Prostate gland (tissue), 2 donors: ENCODE measurements at regions not wholly inside any gene's neighbourhood (a gene's known extent, or its start where the extent isn't known, plus 50 kb on each side); places are given as distances from the start of the nearest gene placed in this dataset.

Experiments used
- DNase-seq: peaks from one replicate; pipeline ENCODE4 v3.0.0-alpha.2; 2019; ENCODE audit warnings: low spot score
- H3K27ac ChIP-seq, 2 donors: fragments of 200-600 bp; sonication (generic); 2 replicates each; pipeline ENCODE4 v1.5.1; 2017 to 2019
- H3K27me3 ChIP-seq: fragments of 200-600 bp; sonication (generic); replicated peaks from 2 replicates; pipeline ENCODE4 v1.5.1; 2019; ENCODE audit not compliant: insufficient read depth
- H3K36me3 ChIP-seq, 2 donors: fragments of 200-600 bp; sonication (generic); 1 replicate in 1 of 2; 2 replicates in 1 of 2; pipeline versions ENCODE4 v1.5.1 to v1.8.1; 2017 to 2019
- H3K4me1 ChIP-seq: fragments of 200-600 bp; sonication (generic); replicated peaks from 2 replicates; pipeline ENCODE4 v1.5.1; 2019
- H3K4me3 ChIP-seq, 2 donors: fragments of 200-600 bp; sonication (generic); 2 replicates each; pipeline ENCODE4 v1.5.1; 2017 to 2019
- H3K9me3 ChIP-seq: fragments of 200-600 bp; sonication (generic); 2 replicates; pipeline ENCODE4 v1.5.1; 2017
- CTCF ChIP-seq, 4 experiments: fragments of 200-600 bp in 2 of 4; fragments of 450-650 bp in 2 of 4; sonication (generic) in 2 of 4; IDR thresholded peaks; 1 replicate in 3 of 4; 2 replicates in 1 of 4; pipeline ENCODE4 v1.5.1; 2016 to 2019; ENCODE audit warnings: antibody characterized with exemption in 4 of 4, mild to moderate bottlenecking in 2 of 4, moderate library complexity in 2 of 4
- POLR2A ChIP-seq: fragments of 450-650 bp; IDR thresholded peaks from one replicate; pipeline ENCODE4 v1.6.1; 2016; ENCODE audit warnings: antibody characterized with exemption, mild to moderate bottlenecking
- POLR2AphosphoS5 ChIP-seq: sonication (generic); formaldehyde crosslinking; IDR thresholded peaks from one replicate; pipeline ENCODE4 v1.6.1; 2017; ENCODE audit warnings: antibody characterized with exemption
- WGBS: methylation state at CpG from one replicate; pipeline ENCODE4 v1.1.5; 2018; 5-methylcytosine and 5-hydroxymethylcytosine counted together
- intact Hi-C: fragments of 100-400 bp; cut with DNase I; formaldehyde crosslinking; loops from one replicate; pipeline ENCODE4 v1.14.2; 2022

DNA sequence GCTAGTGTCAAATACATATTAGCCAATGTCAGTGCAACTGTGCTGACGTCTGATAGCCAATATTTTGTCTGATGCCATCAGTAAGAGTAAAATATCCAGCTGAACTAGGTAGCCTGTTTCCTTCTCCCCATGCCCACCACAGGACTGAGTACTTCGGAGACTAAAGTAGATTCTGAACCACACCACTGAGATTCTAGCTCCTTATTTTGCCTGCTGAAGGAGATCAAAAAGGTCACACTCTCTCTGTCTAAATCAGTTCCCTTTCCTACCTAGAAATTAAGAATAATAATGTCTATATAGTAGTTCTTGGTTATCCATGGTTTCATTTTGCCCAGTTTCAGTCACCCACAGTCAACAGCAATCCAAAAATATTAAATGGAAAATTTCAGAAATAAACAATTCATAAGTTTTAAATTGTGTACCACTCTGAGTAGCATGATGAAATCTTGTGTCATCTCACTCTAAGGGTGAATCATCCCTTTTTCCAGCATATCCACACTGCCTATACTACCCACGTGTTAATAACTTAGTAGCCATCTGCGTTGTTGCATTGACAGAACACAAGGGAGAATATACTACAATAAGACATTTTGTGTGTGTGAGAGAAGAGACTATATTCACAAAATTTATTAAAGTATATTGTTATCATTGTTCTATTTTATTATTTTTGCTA is 1043.3 kb upstream of the PIK3C3 start:
- H3K36me3 ChIP-seq, result no peaks in the 10 kb centered on the region
- TF ChIP-seq CTCF (IDR thresholded peaks at IDR 0.05), result no peak
- TF ChIP-seq POLR2AphosphoS5, result no peak
- no peak for TF ChIP-seq POLR2A
- H3K9me3 ChIP-seq, result no peaks in the 10 kb centered on the region
- no peak overlapping the region for H3K27ac ChIP-seq
- 93% methylated on average over 4 of the region's 4 CpGs for WGBS
- no peak overlapping the region for H3K4me3 ChIP-seq
- no peaks in the 10 kb centered on the region for H3K27me3 ChIP-seq
- DNase-seq, result no peak
- H3K4me1 ChIP-seq, result no peaks in the 10 kb centered on the region
- intact Hi-C loops, result no loop called here

DNA sequence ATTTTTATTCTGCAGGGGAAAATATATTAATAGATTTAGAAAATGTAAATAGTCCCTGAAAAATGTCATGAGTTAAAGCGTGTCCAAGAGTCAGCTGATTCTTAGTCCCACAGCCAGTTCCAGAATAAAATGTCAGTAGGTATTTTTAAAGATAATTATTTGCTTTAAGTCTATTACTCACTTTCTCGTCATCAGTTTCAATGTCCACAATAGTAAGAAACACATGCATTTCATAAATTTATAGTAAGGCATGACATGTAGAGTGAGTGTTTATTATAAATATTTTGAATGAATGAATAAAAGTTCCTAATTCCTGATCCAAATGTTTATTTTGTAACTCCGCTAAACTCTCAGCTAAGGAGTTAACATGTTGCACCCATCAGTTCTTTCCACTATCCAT is 1044.0 kb upstream of the PIK3C3 start:
- Histone ChIP-seq H3K4me3 (no peak overlapping the region), H3K36me3 (no peaks in the 10 kb centered on the region), H3K9me3 (no peaks in the 10 kb centered on the region), H3K4me1 (no peaks in the 10 kb centered on the region), H3K27ac (no peak overlapping the region), H3K27me3 (no peaks in the 10 kb centered on the region)
- no peak for DNase-seq
- WGBS, result 84% methylated on average over 3 of the region's 3 CpGs
- intact Hi-C loops, result no loop called here
- no peak for TF ChIP-seq CTCF (IDR thresholded peaks at IDR 0.05)

DNA sequence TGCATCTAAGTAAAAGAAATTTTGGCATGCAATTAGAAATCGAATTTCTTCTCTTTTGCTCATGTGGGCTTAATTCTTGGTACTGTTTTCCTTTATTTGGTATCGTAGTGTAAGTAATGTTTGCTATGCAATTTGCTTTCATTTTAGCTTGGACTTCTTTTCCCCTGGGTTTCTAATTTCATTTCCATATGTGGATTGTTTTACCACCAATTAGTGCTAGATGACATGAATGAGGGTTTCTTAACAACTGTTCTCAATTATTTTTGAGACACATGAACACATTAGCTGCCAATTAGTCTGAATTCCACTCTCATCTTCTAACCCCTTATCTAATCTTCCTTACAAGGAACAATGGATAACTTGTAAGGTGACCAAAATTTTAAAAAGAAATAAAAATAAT is 1047.2 kb upstream of the PIK3C3 start:
- DNase-seq, result no peak
- Histone ChIP-seq H3K4me1 (no peaks in the 10 kb centered on the region), H3K4me3 (no peak overlapping the region), H3K27me3 (no peaks in the 10 kb centered on the region), H3K9me3 (no peaks in the 10 kb centered on the region), H3K36me3 (no peaks in the 10 kb centered on the region), H3K27ac (no peak overlapping the region)
- TF ChIP-seq POLR2AphosphoS5 (no peak), POLR2A (no peak), CTCF (IDR thresholded peaks at IDR 0.05) (no peak)
- WGBS, result 80% methylated on average over 2 of the region's 2 CpGs
- intact Hi-C loops, result no loop called here

DNA sequence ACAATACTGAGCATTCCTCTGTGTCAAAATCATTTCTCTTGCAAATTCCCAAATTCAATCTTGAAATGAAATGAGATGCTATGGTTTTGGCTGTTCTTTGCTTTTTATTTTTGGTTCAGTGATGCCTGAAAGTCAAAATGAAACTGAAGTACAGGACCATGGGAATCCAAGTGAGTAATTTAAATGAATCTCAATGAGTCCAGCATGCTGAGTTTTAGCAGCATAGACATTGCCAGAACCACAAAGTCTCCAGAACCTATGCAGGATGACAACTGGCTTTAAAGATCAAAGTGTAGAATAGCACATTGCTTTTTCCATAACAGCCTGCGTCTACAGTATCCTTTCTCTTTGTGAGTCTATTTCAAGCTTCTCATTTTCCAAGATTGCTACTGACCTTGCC is 1050.7 kb upstream of the PIK3C3 start:
- H3K9me3 ChIP-seq, result no peaks in the 10 kb centered on the region
- H3K27me3 ChIP-seq, result no peaks in the 10 kb centered on the region
- H3K4me3 ChIP-seq, result no peak overlapping the region
- H3K36me3 ChIP-seq, result no peaks in the 10 kb centered on the region
- DNase-seq, result no peak
- no peaks in the 10 kb centered on the region for H3K4me1 ChIP-seq
- TF ChIP-seq CTCF (IDR thresholded peaks at IDR 0.05) (no peak), POLR2A (no peak), POLR2AphosphoS5 (no peak)
- WGBS, result 29% methylated on average over 1 of the region's 1 CpG
- no peak overlapping the region for H3K27ac ChIP-seq
- intact Hi-C loops, result no loop called here

- TF ChIP-seq POLR2AphosphoS5 (no peak), POLR2A (no peak), CTCF (IDR thresholded peaks at IDR 0.05) (no peak)
- no peak for DNase-seq
- H3K9me3 ChIP-seq, result no peaks in the 10 kb centered on the region
- intact Hi-C loops, result no loop called here
- no peak overlapping the region for H3K4me3 ChIP-seq
- WGBS, result 54% methylated on average over 2 of the region's 2 CpGs
- H3K4me1 ChIP-seq, result no peaks in the 10 kb centered on the region
- H3K27ac ChIP-seq, result no peak overlapping the region
- H3K27me3 ChIP-seq, result no peaks in the 10 kb centered on the region
- H3K36me3 ChIP-seq, result no peaks in the 10 kb centered on the region
These were observed 1052.6 kb upstream of the PIK3C3 start for GRCh38 chr18:40902436-40902835.
